Activated CD8-positive, alpha-beta T cell treated with anti-CD3 and anti-CD28 coated beads, Interleukin-2, amount 10 ng/mL, durations not matched to agents 7 days and 5 days (primary cell): ENCODE measurements at regions not wholly inside any gene's neighbourhood (a gene's known extent, or its start where the extent isn't known, plus 50 kb on each side); places are given as distances from the start of the nearest gene placed in this dataset.

Experiments
- ATAC-seq: fragments of 150-1000 bp; cut with Tn5 transposase; one replicate; pipeline ENCODE4 v1.10.0; 2021; ENCODE audit warnings: moderate library complexity
- CTCF ChIA-PET: fragments of 350-600 bp; sonication (Branson Sonifier 250); formaldehyde crosslinking; loops from one replicate; lab custom pipeline; 2021; ENCODE audit warnings: antibody characterized with exemption; lab: Charles Lee
- POLR2A ChIA-PET: fragments of 350-600 bp; sonication (Branson Sonifier 250); formaldehyde crosslinking; loops from one replicate; lab custom pipeline; 2021; ENCODE audit warnings: antibody characterized with exemption; lab: Charles Lee
- DNase-seq: peaks from one replicate; pipeline ENCODE4 v3.0.0-alpha.2; 2020
- H3K27ac Mint-ChIP-seq: one replicate; pipeline ENCODE4 v1.8.0; 2021; ENCODE audit warnings: mild to moderate bottlenecking, mixed read lengths
- H3K27me3 Mint-ChIP-seq: one replicate; pipeline ENCODE4 v1.8.0; 2021; ENCODE audit warnings: low read depth, mixed read lengths
- H3K36me3 Mint-ChIP-seq: one replicate; pipeline ENCODE4 v1.8.0; 2021; ENCODE audit warnings: low read depth, mixed read lengths
- H3K4me1 Mint-ChIP-seq: one replicate; pipeline ENCODE4 v1.8.0; 2021; ENCODE audit warnings: low read depth, mixed read lengths
- H3K4me3 Mint-ChIP-seq: one replicate; pipeline ENCODE4 v1.8.0; 2021; ENCODE audit warnings: mild to moderate bottlenecking, mixed read lengths
- H3K9me3 Mint-ChIP-seq: one replicate; pipeline ENCODE4 v1.8.0; 2022; ENCODE audit warnings: mixed read lengths; ENCODE audit not compliant: insufficient read depth

- peaks cover 1% of the 10 kb centered on the region for H3K27me3 Mint-ChIP-seq
- no peaks in the 10 kb centered on the region for H3K36me3 Mint-ChIP-seq
- CTCF ChIA-PET = no interaction called here
- H3K27ac Mint-ChIP-seq = no peak overlapping the region
- no peak overlapping the region for H3K4me3 Mint-ChIP-seq
- POLR2A ChIA-PET = no interaction called here
- DNase-seq (no peak), ATAC-seq (no peak)
- H3K9me3 Mint-ChIP-seq = peaks cover 3% of the 10 kb centered on the region
- no peaks in the 10 kb centered on the region for H3K4me1 Mint-ChIP-seq
Observed at GRCh38 chr14:88064841-88065240, 59.9 kb downstream of the GPR65 start.

- CTCF ChIA-PET = no interaction called here
- Mint-ChIP-seq H3K27me3 (peaks cover 2% of the 10 kb centered on the region), H3K9me3 (peaks cover 11% of the 10 kb centered on the region), H3K4me1 (no peaks in the 10 kb centered on the region), H3K36me3 (peaks cover 2% of the 10 kb centered on the region), H3K4me3 (no peak overlapping the region), H3K27ac (no peak overlapping the region)
- POLR2A ChIA-PET = no interaction called here
- ATAC-seq (no peak), DNase-seq (no peak)
Observed at GRCh38 chr14:88069677-88070076, 64.7 kb downstream of the GPR65 start.

- ATAC-seq = no peak
- Mint-ChIP-seq H3K27ac (no peak overlapping the region), H3K27me3 (peaks cover 6% of the 10 kb centered on the region), H3K4me1 (no peaks in the 10 kb centered on the region), H3K4me3 (no peak overlapping the region), H3K9me3 (peaks cover 6% of the 10 kb centered on the region), H3K36me3 (peaks cover 2% of the 10 kb centered on the region)
- POLR2A ChIA-PET = no interaction called here
- DNase-seq = no peak
- CTCF ChIA-PET = interaction anchor here (0.9 kb wide), 1 partner anchor 93 kb away, joined by 3 read pairs; no protein-coding TSS in a partner anchor
Observed at GRCh38 chr14:88075269-88075981, 70.5 kb downstream of the GPR65 start.

GRCh38 chr14:88078525-88078924 is 73.6 kb downstream of the GPR65 start:
- H3K4me3 Mint-ChIP-seq = no peak overlapping the region
- ChIA-PET POLR2A (interaction anchor here (0.8 kb wide), 1 partner anchor 31 kb away, joined by 3 read pairs; no protein-coding TSS in a partner anchor), CTCF (interaction anchor here (0.8 kb wide), 1 partner anchor 98 kb away, joined by 3 read pairs; no protein-coding TSS in a partner anchor)
- H3K27ac Mint-ChIP-seq = no peak overlapping the region
- H3K4me1 Mint-ChIP-seq = no peaks in the 10 kb centered on the region
- DNase-seq (no peak), ATAC-seq (no peak)
- peaks cover 6% of the 10 kb centered on the region for H3K27me3 Mint-ChIP-seq
- H3K9me3 Mint-ChIP-seq = no peaks in the 10 kb centered on the region
- no peaks in the 10 kb centered on the region for H3K36me3 Mint-ChIP-seq

- Mint-ChIP-seq H3K9me3 (no peaks in the 10 kb centered on the region), H3K36me3 (no peaks in the 10 kb centered on the region), H3K27ac (no peak overlapping the region), H3K4me3 (no peak overlapping the region), H3K4me1 (no peaks in the 10 kb centered on the region), H3K27me3 (peaks cover 6% of the 10 kb centered on the region)
- CTCF ChIA-PET = no interaction called here
- POLR2A ChIA-PET = interaction anchor here (0.6 kb wide), 1 partner anchor 89 kb away, joined by 3 read pairs; no protein-coding TSS in a partner anchor
- DNase-seq (no peak), ATAC-seq (no peak)
Observed at GRCh38 chr14:88079624-88080023, 74.7 kb downstream of the GPR65 start.

- CTCF ChIA-PET = no interaction called here
- DNase-seq (no peak), ATAC-seq (no peak)
- Mint-ChIP-seq H3K27me3 (peaks cover 2% of the 10 kb centered on the region), H3K27ac (no peak overlapping the region), H3K9me3 (no peaks in the 10 kb centered on the region), H3K4me1 (no peaks in the 10 kb centered on the region), H3K4me3 (no peak overlapping the region), H3K36me3 (no peaks in the 10 kb centered on the region)
- POLR2A ChIA-PET = no interaction called here
Observed at GRCh38 chr14:88085736-88086135, 80.8 kb downstream of the GPR65 start.

GRCh38 chr14:88089445-88089844 is 84.5 kb downstream of the GPR65 start:
- no peak overlapping the region for H3K27ac Mint-ChIP-seq
- ATAC-seq = no peak

GRCh38 chr14:88092529-88092928 is 87.6 kb downstream of the GPR65 start:
- Mint-ChIP-seq H3K9me3 (no peaks in the 10 kb centered on the region), H3K4me3 (no peak overlapping the region), H3K27ac (no peak overlapping the region), H3K36me3 (no peaks in the 10 kb centered on the region), H3K4me1 (no peaks in the 10 kb centered on the region), H3K27me3 (no peaks in the 10 kb centered on the region)
- no peak for DNase-seq
- ChIA-PET POLR2A (no interaction called here), CTCF (no interaction called here)
- no peak for ATAC-seq

More at GRCh38 chr14:88089445-88089844, 84.5 kb downstream of the GPR65 start:
- no peak for DNase-seq
- POLR2A ChIA-PET = no interaction called here
- Mint-ChIP-seq H3K9me3 (no peaks in the 10 kb centered on the region), H3K27me3 (no peaks in the 10 kb centered on the region), H3K4me1 (no peaks in the 10 kb centered on the region), H3K4me3 (no peak overlapping the region), H3K36me3 (no peaks in the 10 kb centered on the region)
- CTCF ChIA-PET = no interaction called here

GRCh38 chr14:88095791-88096190 is 90.9 kb downstream of the GPR65 start:
- Mint-ChIP-seq H3K4me1 (no peaks in the 10 kb centered on the region), H3K27me3 (no peaks in the 10 kb centered on the region), H3K4me3 (no peak overlapping the region), H3K36me3 (no peaks in the 10 kb centered on the region), H3K9me3 (no peaks in the 10 kb centered on the region), H3K27ac (no peak overlapping the region)
- ChIA-PET POLR2A (no interaction called here), CTCF (no interaction called here)
- ATAC-seq = no peak
- no peak for DNase-seq

- H3K27me3 Mint-ChIP-seq = no peaks in the 10 kb centered on the region
- no peak for DNase-seq
- H3K27ac Mint-ChIP-seq = no peak overlapping the region
- no peaks in the 10 kb centered on the region for H3K4me1 Mint-ChIP-seq
- H3K9me3 Mint-ChIP-seq = no peaks in the 10 kb centered on the region
- H3K4me3 Mint-ChIP-seq = no peak overlapping the region
- H3K36me3 Mint-ChIP-seq = no peaks in the 10 kb centered on the region
- no peak for ATAC-seq
- ChIA-PET CTCF (no interaction called here), POLR2A (no interaction called here)
Observed at GRCh38 chr14:88098163-88098562, 93.2 kb downstream of the GPR65 start.

GRCh38 chr14:88104710-88105109 is 99.8 kb downstream of the GPR65 start:
- H3K9me3 Mint-ChIP-seq = peaks cover 14% of the 10 kb centered on the region
- H3K27ac Mint-ChIP-seq = no peak overlapping the region
- CTCF ChIA-PET = no interaction called here
- no peaks in the 10 kb centered on the region for H3K36me3 Mint-ChIP-seq
- H3K4me1 Mint-ChIP-seq = no peaks in the 10 kb centered on the region
- no peak overlapping the region for H3K4me3 Mint-ChIP-seq
- no peaks in the 10 kb centered on the region for H3K27me3 Mint-ChIP-seq
- POLR2A ChIA-PET = no interaction called here
- ATAC-seq (no peak), DNase-seq (no peak)

GRCh38 chr14:88106377-88106776 is 101.4 kb downstream of the GPR65 start:
- CTCF ChIA-PET = no interaction called here
- peaks cover 14% of the 10 kb centered on the region for H3K9me3 Mint-ChIP-seq
- no peak overlapping the region for H3K27ac Mint-ChIP-seq
- no peaks in the 10 kb centered on the region for H3K36me3 Mint-ChIP-seq
- H3K4me1 Mint-ChIP-seq = no peaks in the 10 kb centered on the region
- no peaks in the 10 kb centered on the region for H3K27me3 Mint-ChIP-seq
- POLR2A ChIA-PET = no interaction called here
- ATAC-seq (no peak), DNase-seq (no peak)
- no peak overlapping the region for H3K4me3 Mint-ChIP-seq
